ENCODE measurements at regions not wholly inside any gene's neighbourhood (a gene's known extent, or its start where the extent isn't known, plus 50 kb on each side); places are given as distances from the start of the nearest gene placed in this dataset.

DNA sequence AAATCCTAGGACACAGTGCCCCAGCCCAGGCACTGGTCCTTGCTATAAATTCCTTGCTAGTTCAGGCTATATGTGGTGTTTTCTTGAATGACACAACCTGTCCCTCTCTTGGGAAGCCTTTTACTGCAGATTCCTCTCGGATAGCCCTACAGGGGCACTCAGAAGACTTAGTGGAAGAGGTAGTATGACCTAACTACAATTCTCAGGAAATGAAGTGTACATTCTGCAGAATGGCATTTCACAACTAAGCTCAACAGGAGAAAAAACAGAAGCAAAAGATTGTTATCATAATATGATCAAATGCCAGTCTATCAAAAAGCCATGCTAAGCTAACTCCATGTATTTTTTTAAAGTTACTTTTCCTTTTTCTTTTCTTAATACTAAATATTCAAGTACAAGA lies 66.3 kb upstream of the FBXL4 start:
- no peak overlapping the region for H3K4me3 ChIP-seq
- no peaks in the 10 kb centered on the region for H3K27me3 ChIP-seq
- no peaks in the 10 kb centered on the region for H3K36me3 ChIP-seq
- H3K27ac ChIP-seq: no peak overlapping the region
- intact Hi-C loops (cut with DNase I; ENCODE audit: low total_unique reads): no loop called here
- no peak for DNase-seq
- no peaks in the 10 kb centered on the region for H3K4me1 ChIP-seq
- 20 to 72% (median 65%) methylated on average over 1 of the region's 1 CpG for WGBS, 5 donors
- H3K9me3 ChIP-seq: no peaks in the 10 kb centered on the region
- TF ChIP-seq EP300 (IDR thresholded peaks at IDR 0.05) (no peak), POLR2AphosphoS5 (IDR thresholded peaks at IDR 0.05) (no peak), POLR2A (IDR thresholded peaks at IDR 0.05) (no peak)
- TF ChIP-seq, protein P1, sequence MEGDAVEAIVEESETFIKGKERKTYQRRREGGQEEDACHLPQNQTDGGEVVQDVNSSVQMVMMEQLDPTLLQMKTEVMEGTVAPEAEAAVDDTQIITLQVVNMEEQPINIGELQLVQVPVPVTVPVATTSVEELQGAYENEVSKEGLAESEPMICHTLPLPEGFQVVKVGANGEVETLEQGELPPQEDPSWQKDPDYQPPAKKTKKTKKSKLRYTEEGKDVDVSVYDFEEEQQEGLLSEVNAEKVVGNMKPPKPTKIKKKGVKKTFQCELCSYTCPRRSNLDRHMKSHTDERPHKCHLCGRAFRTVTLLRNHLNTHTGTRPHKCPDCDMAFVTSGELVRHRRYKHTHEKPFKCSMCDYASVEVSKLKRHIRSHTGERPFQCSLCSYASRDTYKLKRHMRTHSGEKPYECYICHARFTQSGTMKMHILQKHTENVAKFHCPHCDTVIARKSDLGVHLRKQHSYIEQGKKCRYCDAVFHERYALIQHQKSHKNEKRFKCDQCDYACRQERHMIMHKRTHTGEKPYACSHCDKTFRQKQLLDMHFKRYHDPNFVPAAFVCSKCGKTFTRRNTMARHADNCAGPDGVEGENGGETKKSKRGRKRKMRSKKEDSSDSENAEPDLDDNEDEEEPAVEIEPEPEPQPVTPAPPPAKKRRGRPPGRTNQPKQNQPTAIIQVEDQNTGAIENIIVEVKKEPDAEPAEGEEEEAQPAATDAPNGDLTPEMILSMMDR (IDR thresholded peaks at IDR 0.05): no peak

DNA sequence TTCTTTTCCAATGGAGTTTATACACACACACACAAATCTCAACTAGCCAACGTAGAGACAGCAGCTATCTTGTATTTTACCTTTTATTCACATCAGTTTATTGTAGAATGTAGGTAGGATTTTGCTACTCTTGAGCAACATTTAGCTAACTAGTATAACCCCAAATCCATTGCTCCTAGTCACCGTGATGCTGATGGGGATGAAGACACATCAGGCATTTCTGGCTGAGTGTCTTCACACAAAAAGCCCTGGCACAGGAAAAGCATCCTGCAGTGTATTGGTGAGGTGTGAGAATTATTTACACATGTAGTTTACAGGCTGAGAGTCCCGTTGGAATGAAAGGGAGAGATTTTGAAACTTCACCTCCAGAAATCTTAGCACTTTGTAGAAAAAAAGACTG lies 65.9 kb upstream of the FBXL4 start:
- Histone ChIP-seq H3K36me3 (no peaks in the 10 kb centered on the region), H3K4me1 (no peaks in the 10 kb centered on the region), H3K9me3 (no peaks in the 10 kb centered on the region), H3K27me3 (no peaks in the 10 kb centered on the region), H3K27ac (no peak overlapping the region), H3K4me3 (no peak overlapping the region)
- intact Hi-C loops (cut with DNase I; ENCODE audit: low total_unique reads): no loop called here
- TF ChIP-seq POLR2A (IDR thresholded peaks at IDR 0.05): no peak
- TF ChIP-seq, protein P1 (IDR thresholded peaks at IDR 0.05): no peak
- TF ChIP-seq POLR2AphosphoS5 (IDR thresholded peaks at IDR 0.05): no peak
- TF ChIP-seq EP300 (IDR thresholded peaks at IDR 0.05): no peak
- WGBS, 5 donors: 52 to 71% (median 65%) methylated on average over 3 of the region's 3 CpGs
- no peak for DNase-seq

DNA sequence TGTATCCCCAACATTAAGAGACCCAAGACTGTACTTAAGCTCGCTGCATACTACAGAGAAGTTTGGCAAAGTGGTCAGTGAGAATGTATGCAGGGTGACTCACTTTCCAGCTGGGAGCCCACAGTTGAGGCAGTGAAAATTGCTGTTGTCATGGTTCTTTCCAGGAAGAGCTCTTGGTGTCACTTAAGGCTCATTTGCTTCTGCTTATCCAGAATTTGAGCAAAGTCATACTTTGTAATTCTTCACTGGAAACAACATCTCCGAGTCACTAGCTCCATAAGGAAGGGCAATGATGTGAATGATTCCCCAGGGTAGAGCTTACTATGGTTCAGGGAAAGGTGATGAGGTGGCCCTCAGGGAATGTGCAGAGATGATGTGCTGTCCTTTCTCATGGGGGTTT lies 65.4 kb upstream of the FBXL4 start:
- intact Hi-C loops (cut with DNase I; ENCODE audit: low total_unique reads): no loop called here
- Histone ChIP-seq H3K36me3 (no peaks in the 10 kb centered on the region), H3K27me3 (no peaks in the 10 kb centered on the region), H3K9me3 (no peaks in the 10 kb centered on the region), H3K4me3 (no peak overlapping the region), H3K4me1 (no peaks in the 10 kb centered on the region), H3K27ac (no peak overlapping the region)
- TF ChIP-seq POLR2AphosphoS5 (IDR thresholded peaks at IDR 0.05) (no peak), EP300 (IDR thresholded peaks at IDR 0.05) (no peak)
- TF ChIP-seq, protein P1 (IDR thresholded peaks at IDR 0.05): no peak
- DNase-seq: no peak
- 62 to 74% (median 68%) methylated on average over 2 of the region's 2 CpGs for WGBS, 5 donors

DNA sequence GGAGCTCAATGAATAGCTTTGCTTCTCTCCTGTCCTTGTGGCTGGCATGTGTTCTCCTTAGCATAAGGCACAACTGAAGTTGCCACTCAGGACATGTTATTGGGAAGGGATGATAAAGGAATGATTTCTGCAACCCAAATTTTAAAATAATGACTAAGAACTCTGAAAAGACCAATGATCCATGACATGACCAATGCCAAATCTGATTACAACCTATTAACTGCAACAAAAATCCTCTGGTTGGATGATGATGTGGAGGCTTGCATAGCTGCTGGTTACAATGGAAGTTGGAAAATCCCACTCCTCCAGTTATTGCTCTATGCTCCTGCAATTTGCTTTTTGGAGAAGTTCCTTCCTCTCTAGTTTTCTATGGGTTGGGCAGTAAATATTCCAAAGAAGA lies 63.4 kb upstream of the FBXL4 start:
- Histone ChIP-seq H3K9me3 (no peaks in the 10 kb centered on the region), H3K4me3 (no peak overlapping the region), H3K4me1 (no peaks in the 10 kb centered on the region), H3K27ac (no peak overlapping the region), H3K36me3 (no peaks in the 10 kb centered on the region), H3K27me3 (no peaks in the 10 kb centered on the region)
- DNase-seq: no peak
- TF ChIP-seq, protein P1 (IDR thresholded peaks at IDR 0.05): no peak
- TF ChIP-seq EP300 (IDR thresholded peaks at IDR 0.05) (no peak), POLR2A (IDR thresholded peaks at IDR 0.05) (no peak), POLR2AphosphoS5 (IDR thresholded peaks at IDR 0.05) (no peak)
- intact Hi-C loops (cut with DNase I; ENCODE audit: low total_unique reads): no loop called here

DNA sequence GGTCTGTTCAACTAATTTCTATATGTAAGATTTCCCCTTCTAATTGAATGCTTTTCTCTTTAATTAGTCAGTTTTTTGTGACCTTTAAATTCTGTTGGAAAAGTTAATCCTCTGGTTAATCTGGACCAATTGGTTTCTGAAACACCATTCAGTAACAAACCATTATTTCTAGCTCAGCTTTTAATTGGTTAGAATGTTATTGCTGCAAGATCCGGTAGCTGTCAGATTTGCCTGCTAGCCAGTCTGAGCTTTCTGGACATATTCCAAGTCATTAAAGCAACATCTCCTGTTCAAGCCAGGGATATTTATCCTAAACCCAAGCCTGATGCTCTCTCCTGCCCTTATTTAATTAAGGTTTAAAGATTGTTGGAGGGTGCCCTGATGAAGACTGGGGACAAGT lies 55.1 kb upstream of the FBXL4 start:
- Histone ChIP-seq H3K4me3 (no peak overlapping the region), H3K36me3 (no peaks in the 10 kb centered on the region), H3K4me1 (no peaks in the 10 kb centered on the region), H3K9me3 (no peaks in the 10 kb centered on the region), H3K27ac (no peak overlapping the region), H3K27me3 (no peaks in the 10 kb centered on the region)
- TF ChIP-seq, protein P1 (IDR thresholded peaks at IDR 0.05): no peak
- TF ChIP-seq POLR2A (IDR thresholded peaks at IDR 0.05) (no peak), POLR2AphosphoS5 (IDR thresholded peaks at IDR 0.05) (no peak), EP300 (IDR thresholded peaks at IDR 0.05) (no peak)
- 12 to 22% (median 18%) methylated on average over 1 of the region's 1 CpG for WGBS, 5 donors
- no peak for DNase-seq
- intact Hi-C loops (cut with DNase I; ENCODE audit: low total_unique reads): no loop called here

Measured in stomach (tissue), 8 donors.